HEK293 (cell line): ENCODE measurements at regions not wholly inside any gene's neighbourhood (a gene's known extent, or its start where the extent isn't known, plus 50 kb on each side); places are given as distances from the start of the nearest gene placed in this dataset.

Source experiments
- CTCF ChIA-PET: fragments of 350-600 bp; formaldehyde crosslinking; extraction: SDS; loops from one replicate; lab custom pipeline; 2021; ENCODE audit warnings: antibody characterized with exemption; lab: Yijun Ruan, JAX
- POLR2A ChIA-PET: fragments of 300-600 bp; formaldehyde crosslinking; extraction: SDS; loops from one replicate; lab custom pipeline; 2020; ENCODE audit warnings: antibody characterized with exemption, inconsistent platforms; lab: Yijun Ruan, JAX
- H3K27ac ChIP-seq: fragments of 200-500 bp; sonication (Bioruptor generic); 2 replicates; pipeline ENCODE4 v1.5.1; 2014; ENCODE audit warnings: low read depth, low read length, control low read depth, inconsistent platforms; ENCODE audit errors: extremely low read depth
- H3K36me3 ChIP-seq, 2 experiments: fragments of 200-500 bp in 1 of 2; sonication (Bioruptor generic) in 1 of 2; 1 replicate in 1 of 2; 2 replicates in 1 of 2; pipeline ENCODE4 v1.5.1; 2014 to 2017; ENCODE audit warnings: inconsistent platforms in 2 of 2, low read length in 2 of 2; ENCODE audit not compliant: control insufficient read depth in 2 of 2, insufficient read depth in 1 of 2
- H3K4me1 ChIP-seq: fragments of 200-500 bp; sonication (Bioruptor generic); 2 replicates; pipeline ENCODE4 v1.5.1; 2014; ENCODE audit warnings: mild to moderate bottlenecking, low read length, inconsistent platforms; ENCODE audit not compliant: control insufficient read depth, insufficient read depth
- H3K4me3 ChIP-seq: 2 replicates; pipeline ENCODE4 v1.5.1; 2011; ENCODE audit warnings: low read depth, mild to moderate bottlenecking, control low read depth, low read length, moderate library complexity
- H3K9me3 ChIP-seq: fragments of 200-500 bp; sonication (Bioruptor generic); 2 replicates; pipeline ENCODE4 v1.5.1; 2014; ENCODE audit warnings: low read depth, low read length, inconsistent platforms; ENCODE audit not compliant: control insufficient read depth, insufficient read depth
- FEZF1 ChIP-seq: fragments of 450-650 bp; formaldehyde crosslinking; IDR thresholded peaks from 2 replicates; pipeline ENCODE4 v1.5.1; 2016; ENCODE audit warnings: missing biosample characterization, missing genetic modification characterization
- GLI2 ChIP-seq: fragments of 450-650 bp; formaldehyde crosslinking; IDR thresholded peaks from 2 replicates; pipeline ENCODE4; 2017; ENCODE audit warnings: missing biosample characterization, missing genetic modification characterization, low read depth, borderline replicate concordance
- HOXD13 ChIP-seq: sonication (generic); formaldehyde crosslinking; IDR thresholded peaks from 2 replicates; pipeline ENCODE4 v1.8.0; 2022; ENCODE audit warnings: missing genetic modification reagents, borderline replicate concordance
- MEIS1 ChIP-seq: sonication (generic); formaldehyde crosslinking; IDR thresholded peaks from 2 replicates; pipeline ENCODE4 v1.8.1; 2022; ENCODE audit warnings: missing genetic modification reagents, mild to moderate bottlenecking, borderline replicate concordance
- PBX3 ChIP-seq: sonication (generic); formaldehyde crosslinking; IDR thresholded peaks from 2 replicates; pipeline ENCODE4 v1.8.1; 2022; ENCODE audit warnings: mild to moderate bottlenecking, moderate library complexity, missing genetic modification reagents
- REPIN1 ChIP-seq: fragments of 450-650 bp; formaldehyde crosslinking; IDR thresholded peaks from 2 replicates; pipeline ENCODE4 v1.5.1; 2017; ENCODE audit warnings: missing biosample characterization, missing genetic modification characterization, low read depth
- SCRT1 ChIP-seq: fragments of 450-650 bp; formaldehyde crosslinking; IDR thresholded peaks from 2 replicates; pipeline ENCODE4 v1.5.1; 2016; ENCODE audit warnings: missing biosample characterization, missing genetic modification characterization, borderline replicate concordance
- ZFHX2 ChIP-seq: fragments of 450-650 bp; formaldehyde crosslinking; conservative IDR thresholded peaks from 2 replicates; pipeline ENCODE4 v1.5.1; 2016; ENCODE audit warnings: missing biosample characterization, missing genetic modification characterization
- ZFP69B ChIP-seq: fragments of 450-650 bp; formaldehyde crosslinking; IDR thresholded peaks from 2 replicates; pipeline ENCODE4 v1.5.1; 2016; ENCODE audit warnings: missing biosample characterization, missing genetic modification characterization
- ZIC2 ChIP-seq: fragments of 450-650 bp; formaldehyde crosslinking; IDR thresholded peaks from 2 replicates; pipeline ENCODE4 v1.5.1; 2016; ENCODE audit warnings: missing biosample characterization, missing genetic modification characterization
- ZNF16 ChIP-seq: fragments of 450-650 bp; formaldehyde crosslinking; IDR thresholded peaks from 2 replicates; pipeline ENCODE4 v1.5.1; 2016; ENCODE audit warnings: low read depth, missing biosample characterization, missing genetic modification characterization
- ZNF174 ChIP-seq: fragments of 450-650 bp; formaldehyde crosslinking; IDR thresholded peaks from 2 replicates; pipeline ENCODE4 v1.5.0; 2017; ENCODE audit warnings: missing biosample characterization, mild to moderate bottlenecking, missing genetic modification characterization
- ZNF433 ChIP-seq: fragments of 450-650 bp; formaldehyde crosslinking; IDR thresholded peaks from 2 replicates; pipeline ENCODE4 v1.5.1; 2016; ENCODE audit warnings: missing biosample characterization, missing genetic modification characterization, low read depth
- ZNF48 ChIP-seq: fragments of 450-650 bp; formaldehyde crosslinking; IDR thresholded peaks from 2 replicates; pipeline ENCODE4 v1.5.1; 2016; ENCODE audit warnings: missing biosample characterization, missing genetic modification characterization
- ZNF530 ChIP-seq: fragments of 450-650 bp; formaldehyde crosslinking; IDR thresholded peaks from 2 replicates; pipeline ENCODE4 v1.5.1; 2016; ENCODE audit warnings: low read depth, missing biosample characterization, missing genetic modification characterization
- ZNF600 ChIP-seq: fragments of 450-650 bp; formaldehyde crosslinking; IDR thresholded peaks from 2 replicates; pipeline ENCODE4 v1.5.1; 2016; ENCODE audit warnings: missing biosample characterization, missing genetic modification characterization
- ZNF623 ChIP-seq: fragments of 450-650 bp; formaldehyde crosslinking; IDR thresholded peaks from 2 replicates; pipeline ENCODE4 v1.5.1; 2016; ENCODE audit warnings: missing biosample characterization, missing genetic modification characterization
- ZNF768 ChIP-seq: fragments of 450-650 bp; formaldehyde crosslinking; IDR thresholded peaks from 2 replicates; pipeline ENCODE4 v1.5.1; 2018; ENCODE audit warnings: missing biosample characterization, mild to moderate bottlenecking, missing genetic modification characterization
- ZNF777 ChIP-seq: fragments of 450-650 bp; formaldehyde crosslinking; IDR thresholded peaks from 2 replicates; pipeline ENCODE4 v1.5.1; 2017; ENCODE audit warnings: missing biosample characterization, missing genetic modification characterization, borderline replicate concordance
- ZNF843 ChIP-seq: fragments of 450-650 bp; formaldehyde crosslinking; IDR thresholded peaks from 2 replicates; pipeline ENCODE4 v1.5.1; 2016; ENCODE audit warnings: missing biosample characterization, missing genetic modification characterization
- TF ChIP-seq, protein P1 (sequence below): fragments of 450-650 bp; formaldehyde crosslinking; IDR thresholded peaks from 2 replicates; pipeline ENCODE4 v1.5.1; 2016; ENCODE audit warnings: missing biosample characterization, missing genetic modification characterization
- TF ChIP-seq, protein P2 (sequence below): fragments of 450-650 bp; formaldehyde crosslinking; optimal IDR thresholded peaks from 2 replicates; pipeline ENCODE3; 2016; ENCODE audit warnings: missing biosample characterization, mild to moderate bottlenecking, missing genetic modification characterization
- TF ChIP-seq, protein P3 (sequence below): fragments of 450-650 bp; formaldehyde crosslinking; conservative IDR thresholded peaks from 2 replicates; pipeline ENCODE4 v1.5.1; 2016; ENCODE audit warnings: low read depth, missing biosample characterization, missing genetic modification characterization

GRCh38 chr18:77567205-77567604, 317.6 kb downstream of the GALR1 start:
- POLR2A ChIA-PET, result no interaction called here
- H3K4me3 ChIP-seq, result no peak overlapping the region
- H3K9me3 ChIP-seq, result no peaks in the 10 kb centered on the region
- TF ChIP-seq ZNF174 (no peak), ZFP69B (tag by site-specific recombination) (no peak), ZNF843 (tag by site-specific recombination) (no peak), FEZF1 (tag by site-specific recombination) (no peak), HOXD13 (CRISPR knock-in tag) (no peak), GLI2 (no peak), ZNF777 (tag by site-specific recombination) (no peak), REPIN1 (tag by site-specific recombination) (no peak), SCRT1 (no peak), ZNF768 (tag by site-specific recombination) (no peak)
- TF ChIP-seq, protein P1, sequence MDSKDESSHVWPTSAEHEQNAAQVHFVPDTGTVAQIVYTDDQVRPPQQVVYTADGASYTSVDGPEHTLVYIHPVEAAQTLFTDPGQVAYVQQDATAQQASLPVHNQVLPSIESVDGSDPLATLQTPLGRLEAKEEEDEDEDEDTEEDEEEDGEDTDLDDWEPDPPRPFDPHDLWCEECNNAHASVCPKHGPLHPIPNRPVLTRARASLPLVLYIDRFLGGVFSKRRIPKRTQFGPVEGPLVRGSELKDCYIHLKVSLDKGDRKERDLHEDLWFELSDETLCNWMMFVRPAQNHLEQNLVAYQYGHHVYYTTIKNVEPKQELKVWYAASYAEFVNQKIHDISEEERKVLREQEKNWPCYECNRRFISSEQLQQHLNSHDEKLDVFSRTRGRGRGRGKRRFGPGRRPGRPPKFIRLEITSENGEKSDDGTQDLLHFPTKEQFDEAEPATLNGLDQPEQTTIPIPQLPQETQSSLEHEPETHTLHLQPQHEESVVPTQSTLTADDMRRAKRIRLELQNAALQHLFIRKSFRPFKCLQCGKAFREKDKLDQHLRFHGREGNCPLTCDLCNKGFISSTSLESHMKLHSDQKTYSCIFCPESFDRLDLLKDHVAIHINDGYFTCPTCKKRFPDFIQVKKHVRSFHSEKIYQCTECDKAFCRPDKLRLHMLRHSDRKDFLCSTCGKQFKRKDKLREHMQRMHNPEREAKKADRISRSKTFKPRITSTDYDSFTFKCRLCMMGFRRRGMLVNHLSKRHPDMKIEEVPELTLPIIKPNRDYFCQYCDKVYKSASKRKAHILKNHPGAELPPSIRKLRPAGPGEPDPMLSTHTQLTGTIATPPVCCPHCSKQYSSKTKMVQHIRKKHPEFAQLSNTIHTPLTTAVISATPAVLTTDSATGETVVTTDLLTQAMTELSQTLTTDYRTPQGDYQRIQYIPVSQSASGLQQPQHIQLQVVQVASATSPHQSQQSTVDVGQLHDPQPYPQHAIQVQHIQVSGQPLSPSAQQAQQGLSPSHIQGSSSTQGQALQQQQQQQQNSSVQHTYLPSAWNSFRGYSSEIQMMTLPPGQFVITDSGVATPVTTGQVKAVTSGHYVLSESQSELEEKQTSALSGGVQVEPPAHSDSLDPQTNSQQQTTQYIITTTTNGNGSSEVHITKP (tag by site-specific recombination), result no peak
- TF ChIP-seq, protein P2, sequence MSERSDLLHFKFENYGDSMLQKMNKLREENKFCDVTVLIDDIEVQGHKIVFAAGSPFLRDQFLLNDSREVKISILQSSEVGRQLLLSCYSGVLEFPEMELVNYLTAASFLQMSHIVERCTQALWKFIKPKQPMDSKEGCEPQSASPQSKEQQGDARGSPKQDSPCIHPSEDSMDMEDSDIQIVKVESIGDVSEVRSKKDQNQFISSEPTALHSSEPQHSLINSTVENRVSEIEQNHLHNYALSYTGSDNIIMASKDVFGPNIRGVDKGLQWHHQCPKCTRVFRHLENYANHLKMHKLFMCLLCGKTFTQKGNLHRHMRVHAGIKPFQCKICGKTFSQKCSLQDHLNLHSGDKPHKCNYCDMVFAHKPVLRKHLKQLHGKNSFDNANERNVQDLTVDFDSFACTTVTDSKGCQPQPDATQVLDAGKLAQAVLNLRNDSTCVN (tag by site-specific recombination), result no peak
- TF ChIP-seq, all 188 proteins: peak for 0
- Histone ChIP-seq H3K36me3 (no peaks in the 10 kb centered on the region), H3K4me1 (no peaks in the 10 kb centered on the region), H3K27ac (no peak overlapping the region)
- CTCF ChIA-PET, result no interaction called here

GRCh38 chr18:77571743-77572142, 322.1 kb downstream of the GALR1 start:
- Histone ChIP-seq H3K4me1 (no peaks in the 10 kb centered on the region), H3K27ac (no peak overlapping the region), H3K36me3 (no peaks in the 10 kb centered on the region), H3K4me3 (no peak overlapping the region), H3K9me3 (no peaks in the 10 kb centered on the region)
- ChIA-PET POLR2A (no interaction called here), CTCF (no interaction called here)
- TF ChIP-seq ZFHX2 (tag by site-specific recombination) (no peak), ZNF623 (no peak)

- CTCF ChIA-PET, result interaction anchor here (0.6 kb wide), 1 partner anchor 34 kb away, joined by 3 read pairs; no protein-coding TSS in a partner anchor
- no peaks in the 10 kb centered on the region for H3K9me3 ChIP-seq
- H3K27ac ChIP-seq, result no peak overlapping the region
- POLR2A ChIA-PET, result no interaction called here
- no peaks in the 10 kb centered on the region for H3K4me1 ChIP-seq
- no peak overlapping the region for H3K4me3 ChIP-seq
- no peaks in the 10 kb centered on the region for H3K36me3 ChIP-seq
- TF ChIP-seq FEZF1 (tag by site-specific recombination), result no peak
- no peak for TF ChIP-seq ZNF530 (tag by site-specific recombination)
- no peak for TF ChIP-seq ZNF600
- no peak for TF ChIP-seq MEIS1 (CRISPR knock-in tag)
- no peak for TF ChIP-seq ZIC2 (tag by site-specific recombination)
- TF ChIP-seq ZNF16 (tag by site-specific recombination), result no peak
- no peak for TF ChIP-seq ZNF48 (tag by site-specific recombination)
- no peak for TF ChIP-seq ZNF433
- no peak for TF ChIP-seq PBX3 (CRISPR knock-in tag)
- TF ChIP-seq, protein P3, sequence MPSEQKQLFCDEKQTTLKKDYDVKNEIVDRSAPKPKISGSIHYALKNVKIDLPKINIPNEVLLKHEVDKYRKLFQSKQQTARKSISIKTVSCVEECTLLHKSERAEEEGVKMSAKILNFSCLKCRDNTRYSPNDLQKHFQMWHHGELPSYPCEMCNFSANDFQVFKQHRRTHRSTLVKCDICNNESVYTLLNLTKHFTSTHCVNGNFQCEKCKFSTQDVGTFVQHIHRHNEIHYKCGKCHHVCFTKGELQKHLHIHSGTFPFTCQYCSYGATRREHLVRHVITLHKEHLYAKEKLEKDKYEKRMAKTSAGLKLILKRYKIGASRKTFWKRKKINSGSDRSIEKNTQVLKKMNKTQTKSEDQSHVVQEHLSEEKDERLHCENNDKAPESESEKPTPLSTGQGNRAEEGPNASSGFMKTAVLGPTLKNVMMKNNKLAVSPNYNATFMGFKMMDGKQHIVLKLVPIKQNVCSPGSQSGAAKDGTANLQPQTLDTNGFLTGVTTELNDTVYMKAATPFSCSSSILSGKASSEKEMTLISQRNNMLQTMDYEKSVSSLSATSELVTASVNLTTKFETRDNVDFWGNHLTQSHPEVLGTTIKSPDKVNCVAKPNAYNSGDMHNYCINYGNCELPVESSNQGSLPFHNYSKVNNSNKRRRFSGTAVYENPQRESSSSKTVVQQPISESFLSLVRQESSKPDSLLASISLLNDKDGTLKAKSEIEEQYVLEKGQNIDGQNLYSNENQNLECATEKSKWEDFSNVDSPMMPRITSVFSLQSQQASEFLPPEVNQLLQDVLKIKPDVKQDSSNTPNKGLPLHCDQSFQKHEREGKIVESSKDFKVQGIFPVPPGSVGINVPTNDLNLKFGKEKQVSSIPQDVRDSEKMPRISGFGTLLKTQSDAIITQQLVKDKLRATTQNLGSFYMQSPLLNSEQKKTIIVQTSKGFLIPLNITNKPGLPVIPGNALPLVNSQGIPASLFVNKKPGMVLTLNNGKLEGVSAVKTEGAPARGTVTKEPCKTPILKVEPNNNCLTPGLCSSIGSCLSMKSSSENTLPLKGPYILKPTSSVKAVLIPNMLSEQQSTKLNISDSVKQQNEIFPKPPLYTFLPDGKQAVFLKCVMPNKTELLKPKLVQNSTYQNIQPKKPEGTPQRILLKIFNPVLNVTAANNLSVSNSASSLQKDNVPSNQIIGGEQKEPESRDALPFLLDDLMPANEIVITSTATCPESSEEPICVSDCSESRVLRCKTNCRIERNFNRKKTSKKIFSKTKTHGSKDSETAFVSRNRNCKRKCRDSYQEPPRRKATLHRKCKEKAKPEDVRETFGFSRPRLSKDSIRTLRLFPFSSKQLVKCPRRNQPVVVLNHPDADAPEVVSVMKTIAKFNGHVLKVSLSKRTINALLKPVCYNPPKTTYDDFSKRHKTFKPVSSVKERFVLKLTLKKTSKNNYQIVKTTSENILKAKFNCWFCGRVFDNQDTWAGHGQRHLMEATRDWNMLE (tag by site-specific recombination), result no peak
These were observed 322.9 kb downstream of the GALR1 start for GRCh38 chr18:77572537-77572936.
